ENCODE measurements at regions not wholly inside any gene's neighbourhood (a gene's known extent, or its start where the extent isn't known, plus 50 kb on each side); places are given as distances from the start of the nearest gene placed in this dataset.

GRCh38 chr10:2022401-2022800 is 285.1 kb upstream of the ADARB2 start:
- Histone ChIP-seq H3K18ac (ENCODE audit: low read depth, low read length) (no peak overlapping the region), H2BK15ac (ENCODE audit: low read depth, low read length) (no peak overlapping the region), H3K4me2 (ENCODE audit: low read depth, low read length) (no peak overlapping the region), H3K27ac (ENCODE audit: insufficient read depth, low read length) (no peak overlapping the region), H3K4ac (ENCODE audit: low read depth, low read length) (no peak overlapping the region), H4K5ac (ENCODE audit: low read depth, low read length) (no peak overlapping the region), H3K79me1 (ENCODE audit: low read depth in 1 of 2, low read length in 2 of 2) (no peaks in the 10 kb centered on the region), H3K27me3 (ENCODE audit: control insufficient read depth, insufficient read depth, low read length) (no peaks in the 10 kb centered on the region), H3K9me3 (ENCODE audit: control insufficient read depth, insufficient read depth, low read length) (peaks cover 29% of the 10 kb centered on the region), H2BK20ac (ENCODE audit: low read depth, low read length) (no peak overlapping the region), H4K8ac (ENCODE audit: low read depth in 2 of 2, low read length in 2 of 2) (no peak overlapping the region), H3K14ac (replicated peaks; ENCODE audit: low read depth, low read length) (no peak overlapping the region), H2AK9ac (replicated peaks; ENCODE audit: low read depth, low read length, poor library complexity) (no peak overlapping the region), H2BK5ac (ENCODE audit: low read depth, low read length, poor library complexity, severe bottlenecking) (no peak overlapping the region), H4K91ac (ENCODE audit: insufficient read depth, low read depth, low read length) (no peak overlapping the region), H3K9me1 (ENCODE audit: insufficient read depth, low read length) (no peaks in the 10 kb centered on the region), H3K56ac (ENCODE audit: extremely low read depth, insufficient read depth, low read length) (no peak overlapping the region), H4K20me1 (ENCODE audit: insufficient read depth, low read length) (no peaks in the 10 kb centered on the region), H2BK120ac (ENCODE audit: low read depth, low read length) (no peak overlapping the region), H3K4me1 (ENCODE audit: control insufficient read depth, insufficient read depth, low read length) (no peaks in the 10 kb centered on the region), H3K4me3 (ENCODE audit: insufficient read depth, low read depth, low read length) (no peak overlapping the region), H3K36me3 (ENCODE audit: control insufficient read depth, insufficient read depth, low read length) (no peaks in the 10 kb centered on the region), H2AFZ (replicated peaks; ENCODE audit: low read length, poor library complexity) (no peak overlapping the region), H2AK5ac (ENCODE audit: low read depth, low read length) (no peak overlapping the region), H3K23ac (ENCODE audit: low read depth, low read length) (no peak overlapping the region), H3K9ac (ENCODE audit: low read depth, low read length) (no peak overlapping the region)
- in situ Hi-C loops (cut with MboI; ENCODE audit: low sequenced_read_pairs) = no loop called here
- TF ChIP-seq RFX5 (IDR thresholded peaks at IDR 0.05; ENCODE audit: low read depth, low read length) (no peak), MXI1 (IDR thresholded peaks at IDR 0.05; ENCODE audit: borderline replicate concordance, low read depth, low read length) (no peak)
- ATAC-seq (ENCODE audit: low read depth) (no peak), DNase-seq (no peak)
- dilution Hi-C loops (cut with HindIII; ENCODE audit: low sequenced_read_pairs, unreplicated experiment) = no loop called here
- intact Hi-C loops (cut with micrococcal nuclease) = no loop called here
- ChIA-PET CTCF (no interaction called here), POLR2A (ENCODE audit: unreplicated experiment) (no interaction called here)
- no TSS peak for BruUV-seq (replicated peaks)
- no CpG with 5 or more reads among the region's 6 CpGs for WGBS, 2 experiments (ENCODE audit: extremely low coverage in 2 of 2, insufficient read length in 1 of 2)
